ENCODE measurements at regions not wholly inside any gene's neighbourhood (a gene's known extent, or its start where the extent isn't known, plus 50 kb on each side); places are given as distances from the start of the nearest gene placed in this dataset.

DNA sequence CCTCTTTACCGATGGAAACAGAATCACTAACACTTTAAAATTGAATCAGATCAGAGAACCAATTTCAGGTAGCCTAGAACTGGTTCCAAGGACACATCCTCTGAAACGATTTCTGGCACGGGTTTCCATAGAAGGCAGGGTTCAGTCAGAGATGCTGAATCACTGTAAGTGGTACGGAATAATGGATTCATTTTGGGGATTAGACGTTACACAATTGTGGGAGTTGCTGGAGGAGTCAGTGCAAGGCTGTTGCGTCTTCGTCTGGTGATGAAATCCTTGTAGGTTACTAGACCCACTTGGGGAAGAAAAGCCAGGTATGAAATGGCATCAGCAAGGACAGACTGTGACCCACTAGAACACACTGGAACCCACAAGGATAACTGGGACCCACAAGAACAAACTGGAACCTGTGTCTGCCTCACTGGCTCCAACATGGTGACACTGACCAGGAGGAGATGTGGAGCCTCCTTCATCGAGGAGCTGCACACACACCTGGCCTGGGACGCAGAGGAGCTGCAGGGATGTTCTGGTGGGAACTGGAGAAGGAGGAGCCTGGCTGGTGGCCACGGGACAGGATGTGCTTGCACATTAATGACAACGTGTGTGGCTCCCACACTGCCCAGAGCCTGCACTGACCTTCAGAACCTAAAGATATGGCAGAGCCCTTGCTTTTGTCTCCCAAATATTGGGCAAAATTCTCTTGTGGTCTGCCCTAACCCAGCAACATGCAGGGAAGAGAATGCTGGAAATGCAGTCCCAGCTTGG is 105.1 kb downstream of the TRAPPC11 start:
- DNase-seq = no peak

DNA sequence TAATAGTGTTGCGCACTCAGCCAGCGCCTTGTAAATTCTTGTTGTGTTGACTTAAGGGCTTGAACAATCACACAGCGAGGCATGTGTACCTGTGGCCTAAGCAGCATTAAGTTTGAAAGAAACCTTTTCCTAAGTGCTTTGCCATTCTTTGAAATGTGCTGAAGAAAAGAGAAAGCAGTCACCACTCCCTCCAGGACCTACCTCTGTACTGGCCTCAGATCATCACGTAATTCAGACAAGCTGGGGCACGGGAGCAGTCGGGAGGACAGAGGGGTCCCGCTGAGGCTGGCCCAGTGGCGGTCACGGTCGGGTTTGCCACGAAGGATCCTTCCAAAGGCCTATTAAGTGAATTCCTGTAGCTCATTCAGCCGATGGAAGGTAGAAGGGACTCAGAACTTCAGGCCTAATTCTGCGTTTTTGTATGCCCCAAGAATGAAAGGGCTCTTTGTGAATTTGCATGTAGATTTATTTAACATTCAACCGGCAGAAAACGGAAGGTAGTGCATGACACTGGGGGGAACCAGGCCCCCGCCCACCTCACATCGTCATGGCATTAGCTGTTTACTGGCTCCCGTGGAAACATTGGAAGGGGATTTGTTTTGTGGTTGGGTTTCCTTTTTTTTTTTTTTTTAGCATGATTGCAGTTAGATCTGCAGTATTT is 106.3 kb downstream of the TRAPPC11 start:
- DNase-seq = no peak

DNA sequence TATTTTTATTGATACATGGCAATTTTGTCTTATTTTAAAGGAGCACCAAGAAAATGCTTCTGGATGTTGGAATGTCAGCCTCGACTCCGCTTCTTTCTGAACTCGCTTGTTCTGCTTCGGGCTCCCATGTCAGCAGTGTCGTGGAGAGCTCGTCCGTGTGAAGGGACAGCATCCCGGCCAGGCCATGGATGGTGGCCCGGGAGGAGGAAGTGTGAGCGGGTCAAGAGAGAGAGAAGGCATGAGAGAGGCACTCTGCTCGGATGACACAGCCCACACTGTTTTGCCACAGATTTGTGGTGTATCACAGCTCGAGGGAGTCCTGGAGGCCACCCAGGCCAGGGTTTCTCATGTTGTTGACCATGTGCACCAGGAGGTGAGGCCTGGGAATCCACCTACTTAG is 107.0 kb downstream of the TRAPPC11 start:
- DNase-seq = no peak

DNA sequence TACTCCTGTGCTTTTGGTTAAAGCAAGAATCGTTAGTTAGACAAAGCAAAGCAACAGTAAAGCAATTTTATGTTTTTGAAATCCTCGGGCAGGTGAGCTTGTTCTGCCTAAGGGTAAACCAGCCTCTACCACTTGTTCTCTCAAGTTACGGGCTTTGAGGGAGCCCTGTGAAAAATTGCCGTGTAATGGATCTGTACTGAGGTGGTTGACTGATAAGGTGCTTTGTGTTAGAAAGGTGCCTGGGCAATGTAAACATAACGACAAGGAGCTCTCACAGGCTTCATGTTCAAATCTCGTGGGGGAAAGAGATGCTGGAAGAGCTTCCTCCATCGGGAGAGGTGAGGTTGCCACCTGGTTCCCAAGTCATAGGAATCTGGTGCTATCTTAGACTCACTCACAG is 111.8 kb downstream of the TRAPPC11 start:
- DNase-seq = no peak

DNA sequence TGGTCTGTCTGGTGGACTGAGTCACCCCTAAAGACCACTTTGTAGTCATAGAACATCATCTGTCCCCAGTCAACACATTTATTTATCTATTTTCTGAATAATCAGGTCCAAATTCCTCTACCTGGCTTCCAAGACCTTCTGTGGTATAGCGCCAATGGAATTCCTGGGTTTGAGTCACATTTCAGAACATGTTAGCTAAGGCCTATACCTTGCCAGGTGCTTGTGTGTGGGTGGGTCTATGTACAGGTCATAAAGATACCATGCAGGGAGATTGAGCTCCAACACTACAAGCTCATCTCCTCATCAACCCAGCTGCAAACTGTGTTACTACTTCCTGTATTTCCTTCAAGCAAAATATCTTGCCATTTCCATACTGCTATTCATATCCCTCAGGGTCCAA is 113.3 kb downstream of the TRAPPC11 start:
- DNase-seq = no peak

DNA sequence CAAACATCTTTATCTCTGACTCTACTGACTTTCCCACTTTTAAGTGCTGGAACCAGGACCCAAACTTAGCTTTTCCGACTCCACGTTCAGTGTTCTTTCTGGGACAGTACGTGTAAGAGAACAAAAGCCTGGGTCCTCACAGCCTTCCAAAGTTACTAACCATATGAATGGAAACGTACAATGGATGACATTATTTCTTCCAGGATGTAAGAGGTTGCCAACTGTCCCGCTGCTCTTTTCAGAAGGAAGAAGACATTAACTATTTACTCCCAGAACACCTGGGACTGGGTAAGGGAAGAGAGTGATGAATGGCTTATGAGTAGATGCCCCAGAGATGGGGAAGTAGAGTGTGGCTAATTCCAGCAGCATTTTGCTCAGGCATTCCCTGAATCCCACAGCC is 114.7 kb downstream of the TRAPPC11 start:
- DNase-seq = no peak

DNA sequence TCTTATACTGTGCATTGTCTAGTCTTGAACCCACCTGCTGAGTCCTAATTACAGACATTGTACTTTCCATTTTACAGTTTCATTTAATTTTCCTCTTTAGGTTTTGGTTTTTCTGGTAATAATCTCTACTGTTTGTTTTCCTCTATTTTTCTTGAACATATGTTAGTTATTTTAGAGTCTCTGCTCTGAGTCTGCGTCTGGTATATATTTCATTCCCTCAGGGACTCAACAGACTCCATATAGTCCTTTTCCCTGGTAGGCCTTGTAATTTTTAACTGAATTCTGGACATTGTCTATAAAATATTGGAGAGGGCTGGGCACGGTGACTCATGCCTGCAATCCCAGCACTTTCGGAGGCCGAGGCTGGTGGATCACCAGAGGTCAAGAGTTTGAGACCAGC is 121.8 kb upstream of the STOX2 start:
- DNase-seq = no peak

DNA sequence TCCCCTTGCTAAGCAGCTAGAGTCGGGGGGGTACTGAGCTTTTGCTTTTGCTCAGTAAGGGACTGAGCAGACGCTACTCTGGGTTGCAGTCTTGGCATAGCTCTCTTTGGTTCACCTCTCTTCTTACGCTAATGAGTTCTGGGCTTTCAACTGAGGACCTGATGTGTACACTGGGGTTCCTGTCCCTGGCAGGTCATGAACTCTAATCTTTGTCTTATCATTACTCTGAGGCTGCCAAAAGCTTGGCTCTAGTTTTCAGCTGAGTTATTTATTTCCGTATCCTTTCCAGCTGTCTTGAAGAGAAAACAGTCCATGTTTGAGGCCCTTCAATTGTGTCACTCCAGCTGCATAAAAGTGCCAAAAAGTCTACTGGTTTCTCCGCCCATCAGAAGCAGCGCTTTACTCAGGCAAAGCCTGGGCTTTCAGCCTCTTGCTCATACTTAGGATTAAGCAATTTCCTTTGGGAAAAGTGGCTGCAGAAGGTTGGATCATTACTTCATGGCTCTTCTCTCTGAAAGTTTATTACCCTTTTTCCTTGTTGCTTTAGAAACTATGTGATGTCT is 121.0 kb upstream of the STOX2 start:
- no peak for DNase-seq

DNA sequence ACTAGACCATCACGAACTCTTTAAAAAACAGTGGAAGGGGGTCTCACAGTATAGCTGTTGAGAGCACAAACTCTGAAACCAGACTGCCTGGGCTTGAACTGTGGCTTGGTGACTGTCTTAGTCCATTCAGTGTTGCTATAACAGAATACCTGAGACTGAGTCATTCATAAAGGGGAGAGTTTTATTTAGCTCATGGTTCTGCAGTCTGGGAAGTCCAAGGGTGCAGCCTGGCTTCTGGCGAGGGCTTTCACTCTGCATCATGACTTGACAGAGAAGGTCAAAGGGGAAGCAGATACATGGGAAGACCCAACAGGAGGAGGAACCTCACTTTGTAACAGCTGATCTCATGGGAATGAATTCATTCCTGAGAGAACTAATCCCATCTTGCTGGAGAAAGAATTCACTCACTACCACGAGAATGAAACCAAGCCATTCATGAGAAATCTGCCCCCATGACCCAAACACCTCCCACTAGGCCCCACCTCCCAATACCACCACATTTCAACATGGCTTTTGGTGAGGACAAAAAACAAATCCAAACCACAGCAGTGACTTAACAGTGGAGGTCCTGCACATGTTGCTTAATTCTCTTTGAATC is 116.7 kb upstream of the STOX2 start:
- DNase-seq = no peak

DNA sequence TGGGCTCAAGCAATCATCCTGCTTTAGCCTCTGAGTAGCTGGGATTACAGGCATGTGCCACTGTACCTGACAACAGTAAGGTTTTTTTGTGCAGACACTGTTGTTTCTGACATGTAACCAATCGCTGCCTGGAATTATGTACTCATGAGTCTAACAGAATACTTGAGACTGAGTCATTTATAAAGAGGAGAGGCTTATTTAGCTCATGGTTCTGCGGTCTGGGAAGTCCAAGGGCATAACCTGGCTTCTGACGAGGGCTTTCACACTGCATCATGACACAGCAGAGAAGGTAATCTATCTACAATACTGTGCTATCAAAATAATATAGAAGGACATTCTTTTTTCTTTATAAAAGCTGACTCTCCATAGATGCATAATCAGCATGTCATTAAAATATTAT is 115.5 kb upstream of the STOX2 start:
- no peak for DNase-seq

DNA sequence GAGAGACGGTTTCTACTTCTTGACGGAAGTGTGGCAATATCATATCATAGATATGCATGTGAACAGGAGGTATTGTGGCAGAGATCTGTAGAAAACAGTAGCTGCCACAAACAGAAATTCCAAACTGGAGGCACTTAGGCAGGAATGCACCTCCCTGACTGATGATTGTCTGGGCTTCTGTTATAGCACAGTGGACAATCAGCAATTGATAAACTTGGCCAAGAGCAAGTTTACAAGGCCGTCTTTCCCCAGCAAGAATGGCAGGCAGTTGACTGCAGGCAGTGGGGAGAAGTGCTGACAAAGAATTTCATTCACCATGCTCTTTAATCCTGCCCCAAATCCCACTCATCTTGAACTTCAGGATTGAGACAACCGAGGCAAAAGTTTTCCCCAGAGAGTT is 114.4 kb upstream of the STOX2 start:
- no peak for DNase-seq

DNA sequence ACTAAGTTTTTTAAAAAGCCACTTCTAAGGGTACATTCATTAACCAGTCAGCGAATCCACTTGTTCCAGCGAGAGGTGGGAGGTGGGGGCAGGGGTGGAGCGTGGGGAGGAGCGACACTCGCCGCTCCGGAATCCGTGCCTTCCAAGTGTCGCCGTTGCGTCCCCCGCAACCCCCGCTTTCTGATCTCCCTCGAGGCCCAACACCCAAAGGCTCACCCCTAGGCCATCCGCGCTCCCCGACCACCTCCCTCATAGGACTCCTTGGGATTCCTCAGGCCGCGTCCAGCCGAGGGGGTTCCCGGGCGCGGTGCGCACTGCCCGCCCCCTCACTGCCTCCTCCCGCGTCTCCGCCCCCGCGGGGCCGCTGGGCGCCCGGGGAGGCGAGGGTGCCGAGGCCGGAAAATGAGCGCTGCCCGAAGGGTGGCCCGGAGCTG is 108.1 kb upstream of the STOX2 start:
- DNase-seq = no peak

DNA sequence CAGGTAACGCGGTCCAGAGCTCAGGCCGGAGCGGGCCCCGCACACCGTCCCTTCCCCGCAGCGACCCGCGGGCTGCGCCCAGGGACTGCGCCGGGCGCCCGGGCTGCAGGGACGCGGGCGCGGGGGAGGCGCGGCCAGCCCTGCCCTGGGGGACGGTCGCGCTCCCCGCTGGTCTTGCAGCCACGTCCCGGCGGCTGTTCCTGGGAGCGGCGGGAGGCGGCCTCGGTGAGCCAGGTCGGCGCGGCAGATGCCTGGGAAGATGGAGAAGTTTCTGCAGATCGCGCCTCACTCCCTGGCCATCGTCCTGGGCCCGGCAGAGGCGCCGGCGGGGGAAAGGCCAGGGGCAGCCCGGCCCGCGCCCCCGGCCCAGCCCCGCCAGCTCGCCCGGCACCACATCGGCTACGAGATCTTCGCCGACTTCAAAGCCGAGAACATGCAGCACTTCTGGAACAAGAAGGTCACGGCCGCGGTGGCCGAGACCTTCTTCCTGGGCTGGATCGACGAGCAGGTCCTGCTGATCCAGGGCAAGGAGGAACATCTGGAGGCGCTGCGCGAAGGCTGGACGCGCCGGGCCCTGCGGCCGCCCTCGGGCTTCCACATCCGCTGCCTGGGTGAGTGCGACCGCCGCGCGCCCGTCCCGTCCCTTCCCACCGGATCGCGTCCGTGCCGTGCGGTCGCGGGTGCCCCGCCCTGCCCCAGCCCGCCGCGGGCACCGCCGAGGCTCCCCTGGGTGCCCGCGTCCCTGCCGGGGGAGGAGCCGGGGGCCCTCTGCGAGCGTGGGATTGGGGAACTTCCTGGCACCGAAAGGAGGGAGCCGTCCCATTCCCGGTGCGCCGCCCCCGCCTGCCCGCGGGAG is 107.4 kb upstream of the STOX2 start:
- no peak for DNase-seq

DNA sequence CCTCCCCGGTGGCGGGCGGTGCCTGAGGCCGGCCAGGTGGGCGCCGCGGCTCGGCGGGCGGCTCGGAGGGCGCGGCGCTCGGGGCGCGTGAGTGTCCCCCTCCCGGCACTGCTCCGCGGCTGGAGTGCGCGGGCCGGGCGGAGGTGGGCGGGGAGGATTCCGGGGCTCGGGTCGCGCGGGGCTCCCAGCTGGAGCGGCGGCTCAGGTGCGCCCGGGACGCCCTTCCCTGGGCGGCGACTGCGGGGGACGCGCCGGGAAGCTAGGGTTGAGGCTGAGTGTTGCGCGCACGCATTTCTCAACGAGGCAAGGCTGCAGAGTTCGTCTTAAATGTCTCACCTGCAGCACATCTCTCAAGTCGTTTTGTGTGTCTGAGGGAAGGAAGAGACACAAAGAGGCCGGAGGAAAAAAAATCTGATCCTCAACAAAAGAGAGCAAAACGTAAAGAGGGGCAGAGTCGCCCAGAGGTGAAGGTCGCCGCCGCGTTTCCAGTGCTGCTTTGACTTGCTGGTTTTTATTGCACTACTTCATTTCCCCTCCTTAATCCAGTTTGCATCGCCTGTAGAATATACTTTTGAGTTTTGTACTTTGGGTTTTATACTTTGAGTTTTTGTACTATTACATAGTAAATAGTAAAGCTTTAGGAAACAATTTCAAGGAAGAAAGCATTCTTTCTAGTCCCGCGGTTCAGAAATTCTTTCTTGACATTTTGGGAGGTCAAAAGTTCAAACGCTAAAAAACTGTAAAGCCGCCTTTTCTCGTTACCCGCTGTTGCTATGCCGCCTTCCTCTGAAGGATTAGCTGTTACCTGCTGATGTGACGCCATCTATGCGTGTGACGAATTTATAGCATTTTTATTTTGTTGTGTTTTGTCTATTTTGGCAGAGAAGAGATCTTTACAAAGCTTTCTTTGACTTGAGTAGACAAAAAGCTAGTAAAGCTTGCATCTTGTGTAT is 106.5 kb upstream of the STOX2 start:
- no peak for DNase-seq

DNA sequence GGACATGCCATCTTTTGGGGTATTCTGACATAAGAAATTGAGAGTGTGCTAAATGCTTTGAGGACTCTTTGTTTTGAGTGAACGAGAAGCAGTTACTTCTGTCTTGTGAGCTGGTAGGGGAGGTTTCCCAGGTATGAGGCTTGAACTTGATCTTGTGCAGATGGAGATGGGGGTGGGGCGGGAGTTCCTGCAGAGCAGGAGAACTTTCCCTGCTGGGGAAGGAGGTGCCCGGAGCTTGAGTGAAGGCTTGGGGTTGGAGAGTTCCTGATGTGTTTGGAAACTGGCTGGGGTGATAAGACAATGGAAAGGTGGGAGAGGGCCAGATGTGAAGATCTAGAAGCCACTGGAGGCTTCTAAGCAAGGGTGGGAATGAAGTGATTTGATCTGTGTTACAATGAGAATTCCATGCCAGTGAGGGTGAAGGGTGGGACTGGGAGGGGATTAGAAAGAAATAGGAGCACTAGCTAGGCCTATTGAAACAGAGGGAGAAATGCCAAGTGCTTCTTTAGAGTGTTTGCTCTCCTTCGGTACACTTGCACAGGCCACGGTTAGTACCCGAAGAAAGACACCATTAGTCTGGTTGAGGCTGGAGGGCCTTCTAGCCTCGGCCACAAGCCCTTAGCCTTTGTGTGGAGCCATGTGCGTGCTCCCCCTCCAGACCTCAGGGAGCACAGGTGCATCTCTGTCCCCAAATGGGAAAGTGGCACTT is 103.5 kb upstream of the STOX2 start:
- no peak for DNase-seq

DNA sequence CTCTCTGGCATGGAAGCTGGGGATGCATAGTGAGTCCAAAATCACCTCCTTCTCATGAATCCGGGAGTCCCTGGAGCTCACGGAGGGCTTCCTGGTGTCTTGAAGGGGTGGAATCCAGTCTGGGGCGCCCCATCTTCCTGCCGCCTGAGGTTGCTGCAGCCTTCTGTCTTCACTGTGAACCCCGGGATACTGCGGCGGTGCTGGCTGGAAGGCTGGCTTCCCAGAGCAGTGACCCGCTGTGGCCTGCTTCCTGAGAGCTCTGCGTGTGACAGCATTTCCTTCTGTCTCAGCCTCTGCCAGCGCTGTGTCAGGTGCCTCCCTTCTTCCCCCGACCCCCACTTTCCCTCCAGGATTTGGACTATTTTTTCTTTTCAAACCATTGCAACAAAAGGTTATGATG is 98.8 kb upstream of the STOX2 start:
- DNase-seq = no peak

DNA sequence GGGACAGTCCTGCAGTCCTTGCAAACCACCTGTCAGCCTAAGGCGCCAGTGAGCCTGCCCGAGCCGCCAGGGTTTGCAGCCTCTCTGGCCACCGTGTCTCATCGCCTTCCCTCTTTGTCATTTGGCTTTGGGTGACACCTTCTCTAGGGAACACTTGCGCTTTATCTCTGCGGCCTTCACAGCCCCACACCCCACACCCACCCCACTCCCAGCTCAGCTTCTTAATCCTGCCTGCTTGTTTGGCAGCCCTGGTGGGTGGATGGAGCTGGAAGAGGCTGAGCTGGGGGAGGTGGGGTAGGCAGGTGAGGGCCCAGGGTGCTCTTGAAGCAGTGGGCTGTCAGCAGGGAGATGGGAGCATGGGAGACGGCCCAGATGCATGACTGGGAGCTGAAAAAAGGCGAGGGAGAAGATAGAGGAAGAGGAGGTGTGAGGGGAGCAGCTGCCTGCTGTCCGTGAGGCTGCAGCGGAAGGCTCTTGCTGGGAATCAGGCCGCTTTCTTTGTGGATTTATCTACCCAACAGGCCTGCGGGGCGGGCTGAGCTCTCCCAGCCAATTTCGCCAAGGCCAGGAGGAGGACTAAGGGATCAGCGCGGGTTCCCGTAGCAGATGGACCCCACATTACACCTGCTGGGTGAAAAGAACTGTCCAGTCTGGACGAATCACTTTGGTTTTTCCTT is 97.5 kb upstream of the STOX2 start:
- no peak for DNase-seq

DNA sequence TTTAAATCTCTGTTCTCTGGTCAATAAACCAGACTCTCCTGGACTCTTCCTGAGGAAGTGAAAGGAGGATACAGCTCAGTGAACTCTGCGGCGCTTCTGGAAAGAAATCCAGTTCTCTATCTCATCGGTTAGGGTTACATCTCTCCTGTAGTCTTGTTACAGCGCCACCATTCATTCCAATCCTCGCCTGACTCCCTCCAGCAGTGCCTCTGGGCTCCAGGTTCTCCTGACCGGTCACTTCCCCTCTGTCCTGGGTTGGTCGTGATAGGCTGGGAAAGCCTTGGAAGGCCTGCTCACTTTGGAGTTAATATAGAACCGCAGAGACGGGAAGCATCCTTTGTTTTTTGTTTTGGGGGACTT is 97.0 kb upstream of the STOX2 start:
- no peak for DNase-seq

DNA sequence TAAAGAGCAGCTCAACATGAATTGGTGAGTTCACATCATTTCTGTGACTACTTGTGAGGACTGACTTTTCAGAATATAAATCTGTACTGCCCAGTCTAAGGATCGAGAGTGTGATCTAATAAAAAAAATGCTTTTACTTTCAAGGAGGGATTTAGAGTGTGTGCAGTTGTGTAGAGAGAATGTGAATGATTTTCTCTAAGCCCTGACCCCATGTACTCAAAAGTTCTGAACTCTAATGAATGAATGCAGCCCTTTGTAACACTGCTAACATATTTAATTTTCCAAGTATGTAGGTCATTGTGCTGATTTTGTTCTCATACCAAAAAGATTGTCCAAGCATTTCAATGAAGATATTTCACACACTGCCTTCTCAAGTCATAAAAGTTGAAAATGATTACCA is 92.5 kb upstream of the STOX2 start:
- DNase-seq = no peak

DNA sequence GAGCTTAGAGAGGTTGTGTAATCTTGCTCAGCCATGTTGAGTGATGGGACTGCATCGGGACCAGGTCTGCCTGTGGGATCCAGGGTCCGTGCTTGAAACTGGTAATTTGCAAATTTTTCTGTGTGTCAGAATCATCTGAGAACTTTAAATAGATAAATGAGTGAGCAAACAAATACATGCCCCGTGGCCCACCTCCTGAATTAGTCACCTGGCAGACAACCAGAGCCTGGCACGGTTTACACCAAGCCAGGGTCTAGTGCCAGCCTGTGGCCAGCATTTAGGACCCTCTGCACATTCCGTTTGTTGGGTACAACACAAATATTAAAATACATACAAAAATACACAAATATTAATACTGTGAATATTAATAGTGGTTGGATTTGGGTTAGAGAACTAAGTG is 90.6 kb upstream of the STOX2 start:
- no peak for DNase-seq

DNA sequence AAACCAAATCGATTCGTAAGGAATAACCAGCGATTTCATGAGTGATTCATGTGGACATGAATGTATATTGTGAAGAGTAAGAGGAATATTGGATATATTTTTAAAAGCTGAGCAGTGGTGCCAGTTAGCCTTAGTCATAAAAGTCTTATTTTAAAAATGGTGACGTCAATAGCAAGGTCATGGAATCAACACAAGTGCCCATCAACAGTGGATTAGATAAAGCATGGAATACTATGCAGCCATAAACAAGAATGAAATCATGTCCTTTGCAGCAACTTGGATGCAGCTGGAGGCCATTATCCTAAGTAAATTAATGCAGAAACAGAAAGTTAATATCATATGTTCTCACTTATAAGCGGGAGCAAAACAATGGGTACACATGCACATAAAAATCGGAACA is 89.0 kb upstream of the STOX2 start:
- DNase-seq = no peak

All from NCI-H2029 (cell line).